Muscle of back (tissue), 3 donors: ENCODE measurements at regions not wholly inside any gene's neighbourhood (a gene's known extent, or its start where the extent isn't known, plus 50 kb on each side); places are given as distances from the start of the nearest gene placed in this dataset.

ENCODE experiments used
- DNase-seq, 3 donors: peaks; one replicate each; pipeline versions ENCODE4 v3.0.0 to v3.0.0-alpha.2; 2013

DNA sequence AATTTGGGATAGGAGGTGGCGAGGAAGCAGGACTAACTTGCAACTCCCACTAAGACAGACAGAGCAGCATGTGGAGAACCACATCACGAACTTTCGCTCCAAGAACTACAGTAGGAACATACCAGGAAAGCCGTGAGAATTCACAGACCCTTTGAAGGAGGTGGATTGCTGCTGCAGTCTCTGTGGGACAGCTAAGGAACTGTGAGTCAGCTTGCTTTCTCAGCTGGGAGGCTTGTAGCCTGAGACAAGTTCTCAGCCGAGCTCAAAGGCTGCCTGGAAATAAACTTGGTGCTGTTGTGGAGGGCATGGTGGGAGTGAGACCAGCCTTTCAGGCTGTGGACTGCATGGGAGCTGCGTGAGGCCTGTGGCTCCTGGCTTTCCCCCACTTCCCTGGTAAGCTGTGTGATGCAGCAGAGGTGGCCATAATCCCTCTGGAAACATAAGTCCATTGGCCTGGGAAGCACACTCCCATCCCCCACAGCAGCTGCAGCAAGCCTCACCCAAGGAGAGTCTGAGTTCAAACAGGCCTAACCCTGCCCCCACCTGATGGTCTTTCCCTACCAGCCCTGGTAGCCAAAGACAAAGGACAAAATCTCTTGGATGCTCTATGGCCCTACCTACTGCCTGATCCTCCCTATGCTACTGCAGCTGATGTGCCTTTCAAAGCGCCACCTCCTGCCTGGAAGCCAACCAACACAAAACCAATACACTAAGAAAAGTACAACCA is 441.1 kb upstream of the HTR2A start:
- DNase-seq, result peak in 1 of 3 donors; percentile 50

GRCh38 chr13:47334173-47334572 is 437.3 kb upstream of the HTR2A start:
- peak in 2 of 3 donors; percentile 22 to 81 for DNase-seq

DNA sequence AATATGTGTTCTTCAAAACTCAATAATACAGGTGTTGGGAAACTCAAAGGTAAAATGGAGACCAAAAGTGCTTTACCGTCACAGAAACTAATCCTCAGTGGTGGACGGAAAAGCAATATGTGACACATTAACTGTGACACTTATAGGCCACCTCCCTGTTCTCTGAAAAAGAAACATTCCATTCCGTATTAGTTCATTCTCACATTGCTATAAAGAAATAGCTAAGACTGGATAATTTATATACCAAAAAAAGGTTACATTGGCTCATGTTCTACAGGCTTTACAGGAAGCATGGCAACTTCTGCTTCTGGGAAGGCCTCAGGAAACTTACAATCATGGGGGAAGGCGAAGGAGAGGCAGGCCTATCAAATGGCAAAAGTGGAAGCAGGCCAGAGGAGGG is 435.3 kb upstream of the HTR2A start:
- DNase-seq, result peak in 1 of 3 donors; percentile 38

DNA sequence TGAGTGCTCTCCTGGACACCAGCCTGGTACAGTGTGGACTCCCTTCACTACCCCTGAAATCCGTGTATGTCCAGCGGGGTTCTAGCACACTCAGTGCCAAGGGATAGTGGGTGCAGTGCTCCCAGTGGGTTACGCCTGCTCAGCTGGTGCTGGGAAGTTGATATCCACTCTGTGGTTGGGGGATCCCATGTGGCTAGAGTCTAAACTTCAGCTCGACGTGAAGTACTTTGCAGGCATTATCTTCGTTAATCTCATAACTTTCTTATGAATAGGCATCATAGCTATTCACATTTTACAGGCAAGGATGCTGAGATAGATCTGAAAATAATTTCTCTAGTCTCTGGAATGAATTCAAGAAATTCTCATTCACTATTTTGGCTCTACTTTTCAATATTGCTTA is 433.2 kb upstream of the HTR2A start:
- DNase-seq, result no peak

GRCh38 chr13:47327861-47328260 is 431.0 kb upstream of the HTR2A start:
- no peak for DNase-seq

DNA sequence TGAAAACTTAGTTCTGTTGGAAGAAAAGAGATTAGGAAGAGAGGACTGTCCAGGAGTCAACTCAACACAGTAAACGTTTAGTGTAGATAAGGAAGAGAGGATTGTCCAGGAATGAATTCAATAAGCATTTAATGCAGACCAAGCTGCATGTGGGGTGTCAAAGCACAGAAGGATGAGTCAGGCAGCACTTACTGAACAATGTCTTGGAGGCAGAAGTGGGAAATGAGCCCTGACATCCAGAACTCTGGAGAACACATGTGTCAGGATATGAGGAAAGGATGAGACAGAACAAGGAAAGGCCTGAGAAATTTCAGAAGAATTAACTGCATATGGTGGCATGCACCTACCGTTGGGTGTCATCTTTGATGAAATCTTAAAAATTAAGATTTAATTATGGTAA is 429.2 kb upstream of the HTR2A start:
- DNase-seq, result no peak

DNA sequence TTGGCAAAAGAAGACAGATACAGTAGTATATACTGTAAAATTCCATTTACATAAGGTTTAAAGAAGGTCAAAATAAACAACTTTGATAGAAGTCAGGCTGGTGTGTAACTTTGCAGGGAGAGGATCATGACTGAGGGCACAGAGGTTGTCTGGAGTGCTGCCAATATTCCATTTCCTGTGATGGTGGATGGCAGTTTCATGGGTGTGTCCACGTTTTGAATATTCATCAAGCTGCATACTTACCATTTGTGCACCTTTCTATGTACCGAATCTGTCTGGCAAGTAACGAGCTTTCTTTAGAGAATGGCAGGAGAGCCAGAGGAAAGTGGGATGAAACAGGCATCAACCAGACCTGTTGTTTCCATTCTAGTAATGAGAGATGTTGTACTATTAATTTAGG is 420.5 kb upstream of the HTR2A start:
- no peak for DNase-seq

DNA sequence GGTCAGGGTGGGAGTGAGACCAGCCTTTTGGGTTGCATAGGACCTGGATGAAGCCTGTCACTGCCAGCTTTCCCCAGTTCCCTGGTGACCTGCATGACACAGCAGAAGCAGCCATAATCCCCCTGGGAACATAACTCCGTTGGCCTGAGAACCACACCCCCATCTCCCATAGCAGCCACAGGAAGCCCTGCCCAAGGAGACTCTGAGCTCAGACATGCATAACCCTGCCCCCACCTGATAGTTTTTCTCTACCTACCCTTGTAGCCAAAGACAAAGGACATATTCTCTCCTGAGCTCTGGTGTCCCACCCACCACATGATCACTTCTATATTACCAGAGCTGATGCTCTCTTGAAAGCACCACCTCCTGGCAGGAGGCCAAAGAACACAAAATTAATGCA is 413.5 kb upstream of the HTR2A start:
- DNase-seq, result no peak

DNA sequence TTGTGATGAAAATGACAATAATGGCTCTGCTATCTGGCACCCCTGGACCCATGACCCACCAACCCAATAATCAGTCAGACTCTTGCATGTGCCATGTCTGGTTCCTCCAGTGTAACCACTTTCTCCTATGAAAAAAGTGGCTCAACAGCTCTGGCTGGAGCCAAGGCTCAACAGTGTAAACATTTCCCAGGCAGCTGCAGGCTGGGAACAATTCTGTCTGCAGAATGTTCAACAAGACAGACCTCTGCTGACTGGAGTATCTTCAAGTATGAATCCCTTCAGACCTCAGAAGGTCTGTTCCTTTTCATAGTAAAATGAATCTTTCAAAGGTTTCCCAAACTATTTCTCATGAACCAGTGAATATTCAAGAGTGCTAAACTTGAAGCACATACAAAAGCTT is 410.1 kb upstream of the HTR2A start:
- no peak for DNase-seq

GRCh38 chr13:47303626-47304025 is 406.8 kb upstream of the HTR2A start:
- DNase-seq, result no peak

DNA sequence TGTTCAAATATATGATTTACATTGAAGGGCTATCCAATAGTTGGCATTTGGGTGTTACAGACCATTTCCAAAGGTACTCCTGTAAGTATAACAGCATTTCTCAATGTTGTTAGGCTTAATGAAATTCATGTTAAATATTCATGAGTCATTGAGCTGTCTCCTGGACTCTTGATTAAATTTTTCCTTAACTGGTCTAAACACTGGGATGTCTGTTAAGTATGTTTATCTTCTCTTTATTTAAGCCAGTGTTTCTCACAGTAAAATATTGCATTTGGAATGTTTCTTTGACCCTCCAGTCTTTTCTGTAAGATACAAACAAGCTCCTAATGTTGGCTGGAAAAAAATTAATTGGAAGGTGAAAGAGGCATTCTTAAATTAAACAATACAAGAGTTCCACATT is 402.5 kb upstream of the HTR2A start:
- DNase-seq, result no peak

GRCh38 chr13:47298506-47298905 is 401.7 kb upstream of the HTR2A start:
- no peak for DNase-seq

- no peak for DNase-seq
Measured at GRCh38 chr13:47294691-47295090, 397.8 kb upstream of the HTR2A start.

GRCh38 chr13:47291107-47291656 is 394.3 kb upstream of the HTR2A start:
- no peak for DNase-seq

DNA sequence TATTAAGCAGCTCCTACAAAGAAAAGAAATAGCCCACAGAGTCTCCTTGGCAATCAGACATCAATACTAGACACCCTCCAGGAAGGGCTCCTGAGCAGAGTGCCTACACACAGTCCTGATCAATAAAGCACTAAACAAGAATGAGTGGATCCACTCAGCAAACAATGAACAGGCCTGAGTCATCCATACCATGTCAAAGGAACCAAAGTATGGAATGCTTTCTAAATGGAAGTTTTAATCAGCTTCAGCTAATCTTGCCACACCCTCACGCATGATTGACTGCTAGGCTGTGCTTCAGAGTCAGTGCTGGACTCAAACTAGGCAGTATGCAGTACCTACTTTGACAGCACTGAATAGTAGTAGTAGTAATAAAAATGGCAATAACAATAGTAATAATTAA is 392.7 kb upstream of the HTR2A start:
- DNase-seq, result no peak

DNA sequence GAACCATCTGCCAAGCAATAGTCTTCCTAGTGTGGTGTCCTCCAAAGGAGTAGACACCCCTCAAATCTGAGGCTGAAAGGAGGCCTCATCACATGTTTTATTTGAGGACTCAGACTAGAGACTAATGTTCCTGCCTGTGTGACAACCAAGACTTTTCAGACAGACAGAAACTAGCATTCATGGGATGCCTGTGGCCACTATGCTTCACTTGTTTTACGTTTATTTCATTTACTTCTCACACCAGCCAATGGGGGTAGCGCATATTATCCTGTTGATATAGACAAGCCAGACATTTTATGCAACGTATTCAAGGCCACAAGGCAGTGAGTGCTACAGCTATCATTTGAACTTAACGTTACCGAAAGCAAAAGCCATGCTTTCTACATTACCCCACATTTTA is 391.7 kb upstream of the HTR2A start:
- no peak for DNase-seq

DNA sequence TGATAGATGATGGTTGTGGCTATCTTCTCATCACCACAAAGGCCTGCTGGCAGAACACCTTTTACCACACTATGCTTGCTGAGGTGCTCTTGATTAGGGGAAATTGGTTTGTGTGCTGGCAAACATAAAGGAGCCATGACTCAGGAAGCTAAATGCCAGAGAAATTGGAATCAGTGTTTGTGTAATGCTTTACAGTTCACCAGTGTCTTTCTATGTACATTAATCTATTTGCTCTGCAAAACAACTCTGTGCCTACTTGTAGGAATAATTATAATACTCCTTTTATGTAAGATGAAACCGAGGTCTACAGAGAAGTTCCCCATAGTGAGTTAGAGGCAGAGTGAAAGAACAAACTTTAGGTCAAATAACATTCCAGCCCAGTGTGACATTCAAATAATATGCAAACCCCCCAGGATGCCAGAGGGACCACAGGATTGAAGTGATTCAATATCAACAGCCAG is 390.5 kb upstream of the HTR2A start:
- peak in 1 of 3 donors; percentile 67 for DNase-seq

GRCh38 chr13:47281991-47282390 is 385.1 kb upstream of the HTR2A start:
- DNase-seq, result no peak

- no peak for DNase-seq
Measured at GRCh38 chr13:47279920-47280319, 383.1 kb upstream of the HTR2A start.

GRCh38 chr13:47277774-47278173 is 380.9 kb upstream of the HTR2A start:
- DNase-seq, result no peak

- DNase-seq, result no peak
Measured at GRCh38 chr13:47268270-47268669, 371.4 kb upstream of the HTR2A start.

GRCh38 chr13:47258384-47258783 is 361.5 kb upstream of the HTR2A start:
- DNase-seq, result no peak

- peak in 1 of 3 donors; percentile 52 for DNase-seq
Measured at GRCh38 chr13:47256618-47257017, 359.8 kb upstream of the HTR2A start.

- DNase-seq, result no peak
Measured at GRCh38 chr13:47252627-47253026, 355.8 kb upstream of the HTR2A start.
